ENCODE measurements at regions not wholly inside any gene's neighbourhood (a gene's known extent, or its start where the extent isn't known, plus 50 kb on each side); places are given as distances from the start of the nearest gene placed in this dataset.

DNA sequence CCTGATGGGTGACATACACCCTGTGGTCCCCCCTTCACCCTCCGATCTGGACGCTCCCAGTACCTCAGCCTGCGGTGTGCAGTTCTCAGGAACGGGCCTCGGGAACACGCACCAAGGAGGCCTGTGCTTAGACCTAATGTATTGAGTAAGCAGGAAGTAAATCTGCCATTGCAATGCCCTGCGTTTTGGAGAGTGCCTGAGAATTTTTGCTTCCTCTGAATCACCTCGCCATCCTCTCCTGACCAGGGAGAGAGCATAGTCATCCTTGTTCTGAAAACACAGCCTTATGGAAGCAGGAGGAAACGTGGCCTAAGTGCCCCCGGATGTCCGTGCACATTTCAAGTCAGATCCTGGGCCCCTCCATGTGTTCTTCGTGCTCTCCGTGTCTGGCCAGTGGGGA lies 272.2 kb downstream of the NDUFA10 start:
- H3K9me3 ChIP-seq, result no peaks in the 10 kb centered on the region
- no peak overlapping the region for H3K27ac ChIP-seq
- 70 to 83% (median 79%) methylated on average over 12 to 13 of the region's 13 CpGs for WGBS, 5 donors
- intact Hi-C loops (cut with DNase I; ENCODE audit: low total_unique reads), result no loop called here
- H3K36me3 ChIP-seq, result no peaks in the 10 kb centered on the region
- DNase-seq, result no peak
- no peak overlapping the region for H3K4me3 ChIP-seq
- TF ChIP-seq POLR2A (IDR thresholded peaks at IDR 0.05) (no peak), EP300 (IDR thresholded peaks at IDR 0.05) (no peak), POLR2AphosphoS5 (IDR thresholded peaks at IDR 0.05) (no peak)
- TF ChIP-seq, protein P1, sequence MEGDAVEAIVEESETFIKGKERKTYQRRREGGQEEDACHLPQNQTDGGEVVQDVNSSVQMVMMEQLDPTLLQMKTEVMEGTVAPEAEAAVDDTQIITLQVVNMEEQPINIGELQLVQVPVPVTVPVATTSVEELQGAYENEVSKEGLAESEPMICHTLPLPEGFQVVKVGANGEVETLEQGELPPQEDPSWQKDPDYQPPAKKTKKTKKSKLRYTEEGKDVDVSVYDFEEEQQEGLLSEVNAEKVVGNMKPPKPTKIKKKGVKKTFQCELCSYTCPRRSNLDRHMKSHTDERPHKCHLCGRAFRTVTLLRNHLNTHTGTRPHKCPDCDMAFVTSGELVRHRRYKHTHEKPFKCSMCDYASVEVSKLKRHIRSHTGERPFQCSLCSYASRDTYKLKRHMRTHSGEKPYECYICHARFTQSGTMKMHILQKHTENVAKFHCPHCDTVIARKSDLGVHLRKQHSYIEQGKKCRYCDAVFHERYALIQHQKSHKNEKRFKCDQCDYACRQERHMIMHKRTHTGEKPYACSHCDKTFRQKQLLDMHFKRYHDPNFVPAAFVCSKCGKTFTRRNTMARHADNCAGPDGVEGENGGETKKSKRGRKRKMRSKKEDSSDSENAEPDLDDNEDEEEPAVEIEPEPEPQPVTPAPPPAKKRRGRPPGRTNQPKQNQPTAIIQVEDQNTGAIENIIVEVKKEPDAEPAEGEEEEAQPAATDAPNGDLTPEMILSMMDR (IDR thresholded peaks at IDR 0.05), result no peak
- H3K4me1 ChIP-seq, result peaks cover 0 to 17% (median 7%) of the 10 kb centered on the region in 4 donors
- peaks cover 0 to 18% (median 0%) of the 10 kb centered on the region in 3 donors for H3K27me3 ChIP-seq

GRCh38 chr2:239751679-239752355 lies 273.3 kb downstream of the NDUFA10 start:
- Histone ChIP-seq H3K4me3 (no peak overlapping the region), H3K4me1 (peaks cover 0 to 16% (median 7%) of the 10 kb centered on the region in 4 donors), H3K36me3 (no peaks in the 10 kb centered on the region), H3K9me3 (no peaks in the 10 kb centered on the region), H3K27me3 (peaks cover 0 to 24% (median 0%) of the 10 kb centered on the region in 3 donors), H3K27ac (no peak overlapping the region)
- TF ChIP-seq POLR2A (IDR thresholded peaks at IDR 0.05), result no peak
- no peak for TF ChIP-seq EP300 (IDR thresholded peaks at IDR 0.05)
- TF ChIP-seq POLR2AphosphoS5 (IDR thresholded peaks at IDR 0.05), result no peak
- TF ChIP-seq, protein P1 (IDR thresholded peaks at IDR 0.05), result no peak
- intact Hi-C loops (cut with DNase I; ENCODE audit: low total_unique reads), result no loop called here
- peak in 1 of 2 donors; percentile 82 for DNase-seq
- WGBS, 5 donors, result 50 to 74% (median 61%) methylated on average over 9 to 24 of the region's 24 CpGs

DNA sequence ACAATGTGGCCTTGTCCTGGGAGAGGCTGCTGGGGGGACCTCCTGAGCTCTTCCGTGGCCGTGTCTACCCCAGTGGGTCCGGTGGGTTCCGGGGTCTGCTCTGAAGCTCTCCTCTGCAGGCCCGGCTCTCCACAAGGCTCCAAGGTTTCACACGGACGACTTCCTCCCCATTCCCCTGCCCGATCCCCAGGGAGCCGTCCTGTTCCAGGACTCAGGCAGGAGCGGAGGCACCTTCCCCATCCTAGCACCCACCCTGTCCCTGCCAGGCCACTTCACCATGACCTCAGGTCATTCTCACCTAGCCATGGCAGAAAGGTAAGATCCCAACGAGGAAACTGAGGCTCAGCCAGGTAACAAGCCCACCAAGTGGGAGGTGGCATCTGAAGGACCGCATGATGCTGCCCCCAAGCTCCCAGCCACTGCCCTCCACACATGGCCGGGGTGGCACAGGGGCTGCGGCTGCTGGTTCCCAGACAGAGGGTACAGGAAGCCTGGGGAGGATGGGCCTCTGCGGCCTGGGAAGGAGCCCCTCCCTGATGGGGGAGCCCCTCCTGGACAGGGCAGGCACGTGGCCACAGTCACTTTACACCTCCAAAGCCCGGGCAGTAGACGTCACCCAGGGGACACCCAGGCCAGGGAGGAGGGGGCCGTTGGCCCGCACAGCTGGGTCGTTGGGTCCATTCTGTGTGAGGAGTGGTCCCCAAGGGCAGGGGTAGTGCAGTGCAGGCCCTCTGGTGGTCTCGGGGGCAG lies 274.0 kb downstream of the NDUFA10 start:
- no peak overlapping the region for H3K4me3 ChIP-seq
- 74 to 86% (median 76%) methylated on average over 17 to 22 of the region's 22 CpGs for WGBS, 5 donors
- intact Hi-C loops (cut with DNase I; ENCODE audit: low total_unique reads), result no loop called here
- no peaks in the 10 kb centered on the region for H3K36me3 ChIP-seq
- peaks cover 0 to 14% (median 6%) of the 10 kb centered on the region in 4 donors for H3K4me1 ChIP-seq
- H3K27me3 ChIP-seq, result peaks cover 0 to 27% (median 0%) of the 10 kb centered on the region in 3 donors
- no peak overlapping the region for H3K27ac ChIP-seq
- H3K9me3 ChIP-seq, result no peaks in the 10 kb centered on the region
- no peak for DNase-seq
- TF ChIP-seq POLR2A (IDR thresholded peaks at IDR 0.05) (no peak), EP300 (IDR thresholded peaks at IDR 0.05) (no peak), POLR2AphosphoS5 (IDR thresholded peaks at IDR 0.05) (no peak)
- TF ChIP-seq, protein P1 (IDR thresholded peaks at IDR 0.05), result no peak

DNA sequence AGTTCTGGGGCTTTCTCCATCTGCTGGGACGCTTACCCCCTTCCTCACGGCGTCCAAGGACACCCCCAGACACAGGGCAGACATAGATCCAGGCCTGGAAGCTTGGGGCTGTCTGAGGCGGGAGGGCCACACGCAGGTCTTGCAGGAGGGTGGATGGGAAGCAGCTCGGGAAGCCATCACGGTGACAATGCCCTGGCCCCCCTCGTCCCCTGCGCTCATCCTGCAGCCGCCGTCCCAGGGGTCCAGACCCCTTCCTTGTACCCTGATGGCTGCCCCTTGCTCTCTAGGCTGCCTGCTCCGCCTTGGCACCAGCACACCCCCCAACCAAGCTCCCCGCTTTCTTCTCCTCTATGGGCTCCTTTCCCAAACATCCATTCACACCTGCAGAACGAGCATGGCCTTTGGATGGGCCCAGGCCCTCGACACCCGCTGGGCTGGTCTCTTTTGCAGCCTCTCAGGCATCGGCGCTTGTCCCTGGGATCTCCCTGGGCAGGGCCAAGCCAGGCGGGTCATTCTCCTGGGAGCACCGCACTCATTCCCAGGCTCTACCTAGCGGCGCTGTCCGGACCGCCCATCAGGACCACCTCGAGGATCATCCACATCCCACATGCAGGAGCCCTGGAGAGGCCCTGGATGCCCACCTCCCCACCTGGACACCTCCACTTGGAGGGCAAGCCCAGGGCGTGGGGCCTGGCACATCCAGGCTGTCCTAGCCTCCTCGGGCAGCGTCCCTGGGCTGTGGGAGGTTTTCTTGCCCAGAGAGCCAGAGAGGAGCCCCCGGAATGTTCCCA lies 274.9 kb downstream of the NDUFA10 start:
- DNase-seq, result no peak
- Histone ChIP-seq H3K27ac (no peak overlapping the region), H3K9me3 (no peaks in the 10 kb centered on the region), H3K36me3 (no peaks in the 10 kb centered on the region), H3K4me3 (no peak overlapping the region), H3K4me1 (peaks cover 0 to 14% (median 6%) of the 10 kb centered on the region in 4 donors), H3K27me3 (peaks cover 0 to 34% (median 0%) of the 10 kb centered on the region in 3 donors)
- WGBS, 5 donors, result 85 to 87% (median 86%) methylated on average over 24 to 29 of the region's 29 CpGs
- intact Hi-C loops (cut with DNase I; ENCODE audit: low total_unique reads), result no loop called here
- no peak for TF ChIP-seq POLR2A (IDR thresholded peaks at IDR 0.05)
- TF ChIP-seq, protein P1 (IDR thresholded peaks at IDR 0.05), result no peak

Measured in stomach (tissue), 8 donors.